HUES64 (cell line): ENCODE measurements at regions not wholly inside any gene's neighbourhood (a gene's known extent, or its start where the extent isn't known, plus 50 kb on each side); places are given as distances from the start of the nearest gene placed in this dataset.

Source experiments
- H3K27ac ChIP-seq: 2 replicates; pipeline ENCODE4 v1.7.0; 2013; ENCODE audit warnings: low read depth, low read length, inconsistent platforms
- H3K27me3 ChIP-seq: 2 replicates; pipeline ENCODE4 v1.6.1; 2013; ENCODE audit warnings: mild to moderate bottlenecking, low read length; ENCODE audit not compliant: insufficient read depth
- H3K36me3 ChIP-seq: 2 replicates; pipeline ENCODE4 v1.6.1; 2013; ENCODE audit warnings: mild to moderate bottlenecking, low read length; ENCODE audit not compliant: insufficient read depth
- H3K4me1 ChIP-seq: 2 replicates; pipeline ENCODE4 v1.6.1; 2013; ENCODE audit warnings: mild to moderate bottlenecking, low read length, moderate library complexity; ENCODE audit not compliant: insufficient read depth
- H3K4me3 ChIP-seq: 2 replicates; pipeline ENCODE4 v1.5.1; 2013; ENCODE audit warnings: mild to moderate bottlenecking, low read length, moderate library complexity
- H3K9ac ChIP-seq: 2 replicates; pipeline ENCODE4 v1.6.1; 2013; ENCODE audit warnings: mild to moderate bottlenecking, low read depth, low read length
- H3K9me3 ChIP-seq: 2 replicates; pipeline ENCODE4 v1.6.1; 2013; ENCODE audit warnings: low read depth, low read length; ENCODE audit not compliant: insufficient read depth
- WGBS: fragments of 150-250, 120-280 bp; methylation state at CpG from one replicate; pipeline ENCODE4 v1.1.7; 2013; ENCODE audit warnings: missing lambda C conversion rate; 5-methylcytosine and 5-hydroxymethylcytosine counted together

DNA sequence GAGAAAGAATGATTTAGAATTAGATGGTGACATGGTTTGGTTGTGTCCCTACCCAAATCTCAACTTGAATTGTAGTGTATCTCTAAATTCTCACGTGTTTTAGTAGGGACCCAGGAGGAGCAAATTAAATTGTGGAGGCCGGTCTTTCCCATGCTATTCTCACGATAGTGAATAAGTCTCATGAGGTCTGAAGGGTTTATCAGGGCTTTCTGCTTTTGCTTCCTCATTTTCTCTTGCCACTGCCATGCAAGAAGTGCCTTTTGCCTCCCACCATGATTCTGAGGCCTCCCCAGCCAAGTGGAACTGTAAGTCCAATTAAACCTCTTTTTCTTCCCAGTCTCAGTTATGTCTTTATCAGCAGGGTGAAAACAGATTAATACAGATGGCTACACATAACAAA, 167.4 kb upstream of the SVIL start:
- Histone ChIP-seq H3K27ac (no peak overlapping the region), H3K9me3 (no peaks in the 10 kb centered on the region), H3K4me1 (no peaks in the 10 kb centered on the region), H3K9ac (no peak overlapping the region), H3K27me3 (no peaks in the 10 kb centered on the region), H3K36me3 (no peaks in the 10 kb centered on the region), H3K4me3 (no peak overlapping the region)
- WGBS = 98% methylated on average over 3 of the region's 3 CpGs

DNA sequence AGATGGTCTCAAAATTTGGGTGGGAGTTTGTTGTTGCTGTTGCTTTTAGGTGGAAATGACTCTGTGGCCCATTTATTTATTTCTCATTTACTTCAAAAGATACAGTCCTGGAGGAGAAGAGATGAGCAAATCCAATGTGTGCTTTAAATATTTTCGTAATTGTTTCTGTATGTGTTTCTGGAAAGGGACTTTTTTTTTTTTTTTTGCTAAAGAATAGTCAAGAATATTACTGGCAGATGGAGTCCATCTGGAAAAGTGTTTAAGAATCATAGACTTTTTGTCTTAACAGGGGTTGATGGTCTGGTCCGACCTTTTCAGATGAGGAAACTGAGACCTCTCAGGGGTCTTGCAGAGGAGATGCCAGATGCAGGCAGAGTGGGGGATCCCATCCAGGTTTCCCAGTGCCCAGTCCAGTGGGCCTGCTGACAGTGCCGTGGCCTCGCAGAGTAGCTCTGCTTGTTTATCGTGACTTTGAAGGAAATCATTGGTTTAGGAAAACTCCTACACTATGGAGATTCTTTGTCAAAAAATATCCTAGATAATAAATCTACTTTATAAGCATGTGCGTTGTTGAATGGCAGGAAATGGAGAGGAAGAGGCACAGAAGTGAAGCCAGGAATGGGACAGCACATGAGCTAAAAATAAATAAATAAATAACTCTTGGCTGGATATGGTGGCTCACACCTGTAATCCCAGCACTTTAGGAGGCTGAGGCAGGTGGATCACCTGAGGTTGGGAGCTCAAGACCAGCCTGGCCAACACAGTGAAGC, 164.3 kb upstream of the SVIL start:
- Histone ChIP-seq H3K4me3 (no peak overlapping the region), H3K9ac (no peak overlapping the region), H3K27ac (no peak overlapping the region), H3K4me1 (no peaks in the 10 kb centered on the region), H3K9me3 (no peaks in the 10 kb centered on the region), H3K27me3 (no peaks in the 10 kb centered on the region), H3K36me3 (no peaks in the 10 kb centered on the region)
- WGBS = 94% methylated on average over 4 of the region's 6 CpGs

DNA sequence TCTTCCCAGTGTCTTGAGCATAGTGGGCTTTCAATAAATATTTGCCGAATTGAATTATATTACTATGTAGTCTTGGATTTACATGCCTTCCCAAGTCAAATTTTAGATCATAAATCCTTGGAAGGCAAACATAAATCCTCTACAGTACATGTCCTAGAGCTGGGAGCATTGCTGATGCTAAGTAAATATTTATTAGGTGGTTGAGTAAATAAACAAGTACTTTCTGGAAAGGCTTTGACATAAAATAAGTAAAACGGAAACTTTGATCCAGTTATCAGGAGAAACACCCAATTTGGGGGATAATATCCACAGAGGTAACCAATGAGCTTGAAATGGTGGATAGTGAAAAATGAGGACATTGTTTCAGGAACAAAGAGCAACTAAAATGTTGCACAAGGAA, 162.8 kb upstream of the SVIL start:
- no peak overlapping the region for H3K9ac ChIP-seq

GRCh38 chr10:29795850-29796249, 161.1 kb upstream of the SVIL start:
- Histone ChIP-seq H3K4me1 (no peaks in the 10 kb centered on the region), H3K4me3 (no peak overlapping the region), H3K36me3 (no peaks in the 10 kb centered on the region), H3K9ac (no peak overlapping the region), H3K27ac (no peak overlapping the region), H3K27me3 (no peaks in the 10 kb centered on the region), H3K9me3 (no peaks in the 10 kb centered on the region)
- WGBS = 94% methylated on average over 4 of the region's 4 CpGs

More for the DNA sequence above, 162.8 kb upstream of the SVIL start:
- Histone ChIP-seq H3K4me1 (no peaks in the 10 kb centered on the region), H3K9me3 (no peaks in the 10 kb centered on the region), H3K4me3 (no peak overlapping the region), H3K27me3 (no peaks in the 10 kb centered on the region), H3K36me3 (no peaks in the 10 kb centered on the region), H3K27ac (no peak overlapping the region)
- 93% methylated on average over 1 of the region's 2 CpGs for WGBS

- 91% methylated on average over 7 of the region's 11 CpGs for WGBS
- no peak overlapping the region for H3K9ac ChIP-seq
- no peak overlapping the region for H3K27ac ChIP-seq
- no peaks in the 10 kb centered on the region for H3K27me3 ChIP-seq
- no peaks in the 10 kb centered on the region for H3K9me3 ChIP-seq
- no peaks in the 10 kb centered on the region for H3K36me3 ChIP-seq
- H3K4me1 ChIP-seq = no peaks in the 10 kb centered on the region
- no peak overlapping the region for H3K4me3 ChIP-seq
Measured at GRCh38 chr10:29794776-29795611, 160.2 kb upstream of the SVIL start.

DNA sequence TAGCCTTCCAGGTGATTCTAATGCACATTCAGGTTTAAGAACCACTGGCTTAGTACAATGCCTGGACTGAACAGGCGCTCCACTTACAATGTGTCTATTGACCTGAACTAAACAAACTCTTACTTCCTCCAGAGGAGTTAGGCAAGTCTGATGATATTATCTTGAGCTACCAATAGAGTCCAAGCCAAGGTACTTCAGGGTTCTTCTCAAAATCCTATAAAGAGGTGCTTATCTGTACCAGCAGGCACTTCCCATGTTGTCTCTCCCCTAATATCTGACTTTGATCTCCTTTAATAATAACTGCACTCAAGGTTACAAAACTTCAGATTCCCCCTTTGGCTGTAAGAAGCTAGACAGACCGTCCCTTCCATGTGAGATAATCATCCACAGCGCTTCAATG, 157.0 kb upstream of the SVIL start:
- WGBS = 98% methylated on average over 3 of the region's 3 CpGs
- Histone ChIP-seq H3K4me1 (no peaks in the 10 kb centered on the region), H3K27ac (no peak overlapping the region), H3K9ac (no peak overlapping the region), H3K4me3 (no peak overlapping the region), H3K9me3 (peaks cover 9% of the 10 kb centered on the region; the same call in 1 of the 2 replicates), H3K27me3 (no peaks in the 10 kb centered on the region), H3K36me3 (no peaks in the 10 kb centered on the region)

DNA sequence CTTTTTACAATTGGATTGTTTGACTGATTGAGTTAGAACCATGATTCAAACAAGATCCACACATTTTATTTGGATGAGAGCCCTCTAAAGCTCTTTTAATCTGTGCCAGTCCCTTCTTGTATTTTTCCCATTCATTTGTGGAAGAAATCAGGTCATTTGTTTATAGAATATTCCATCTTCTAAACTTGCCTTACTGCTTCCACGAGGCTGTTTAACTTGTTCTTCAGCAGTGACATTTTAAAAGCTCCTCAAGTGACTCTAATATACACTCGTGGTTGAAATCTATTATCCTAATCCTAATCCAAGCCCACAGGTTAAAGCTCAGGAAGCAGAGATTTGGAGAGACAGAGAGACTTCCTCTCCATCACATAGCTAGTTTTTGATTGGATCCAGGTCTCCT, 155.4 kb upstream of the SVIL start:
- WGBS = 82% methylated on average over 2 of the region's 2 CpGs
- Histone ChIP-seq H3K27me3 (no peaks in the 10 kb centered on the region), H3K4me3 (no peak overlapping the region), H3K27ac (no peak overlapping the region), H3K9me3 (peaks cover 9% of the 10 kb centered on the region; the same call in 1 of the 2 replicates), H3K9ac (no peak overlapping the region), H3K36me3 (no peaks in the 10 kb centered on the region), H3K4me1 (no peaks in the 10 kb centered on the region)

DNA sequence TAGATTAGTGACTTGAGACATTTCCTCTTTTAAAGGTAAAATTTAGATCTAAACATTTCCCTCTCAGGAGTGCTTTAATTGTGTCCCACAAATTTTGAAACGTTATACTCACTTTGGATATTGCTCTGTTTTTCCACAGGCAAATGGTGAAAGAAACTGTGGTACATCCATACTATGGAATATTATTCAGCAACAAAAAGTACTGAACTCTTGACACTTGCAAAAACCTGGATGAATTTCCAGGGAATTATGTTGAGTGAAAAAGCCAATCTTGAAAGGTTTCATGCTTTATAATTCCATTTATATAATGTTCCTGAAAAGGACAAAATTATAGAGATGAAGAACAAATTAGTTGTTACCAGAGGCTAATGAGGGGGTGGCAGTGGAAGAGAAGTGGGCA, 153.3 kb upstream of the SVIL start:
- H3K9ac ChIP-seq = no peak overlapping the region
- 89% methylated on average over 1 of the region's 1 CpG for WGBS
- H3K27me3 ChIP-seq = no peaks in the 10 kb centered on the region
- no peaks in the 10 kb centered on the region for H3K36me3 ChIP-seq
- peaks cover 12% of the 10 kb centered on the region for H3K4me1 ChIP-seq
- no peak overlapping the region for H3K4me3 ChIP-seq
- peaks cover 9% of the 10 kb centered on the region; the same call in 1 of the 2 replicates for H3K9me3 ChIP-seq
- no peak overlapping the region for H3K27ac ChIP-seq

GRCh38 chr10:29785701-29786100, 150.9 kb upstream of the SVIL start:
- H3K4me3 ChIP-seq = no peak overlapping the region
- H3K27ac ChIP-seq = no peak overlapping the region
- H3K36me3 ChIP-seq = no peaks in the 10 kb centered on the region
- 100% methylated on average over 1 of the region's 2 CpGs for WGBS
- H3K9ac ChIP-seq = no peak overlapping the region
- peaks cover 9% of the 10 kb centered on the region; the same call in 1 of the 2 replicates for H3K9me3 ChIP-seq
- H3K27me3 ChIP-seq = no peaks in the 10 kb centered on the region
- H3K4me1 ChIP-seq = peaks cover 14% of the 10 kb centered on the region

DNA sequence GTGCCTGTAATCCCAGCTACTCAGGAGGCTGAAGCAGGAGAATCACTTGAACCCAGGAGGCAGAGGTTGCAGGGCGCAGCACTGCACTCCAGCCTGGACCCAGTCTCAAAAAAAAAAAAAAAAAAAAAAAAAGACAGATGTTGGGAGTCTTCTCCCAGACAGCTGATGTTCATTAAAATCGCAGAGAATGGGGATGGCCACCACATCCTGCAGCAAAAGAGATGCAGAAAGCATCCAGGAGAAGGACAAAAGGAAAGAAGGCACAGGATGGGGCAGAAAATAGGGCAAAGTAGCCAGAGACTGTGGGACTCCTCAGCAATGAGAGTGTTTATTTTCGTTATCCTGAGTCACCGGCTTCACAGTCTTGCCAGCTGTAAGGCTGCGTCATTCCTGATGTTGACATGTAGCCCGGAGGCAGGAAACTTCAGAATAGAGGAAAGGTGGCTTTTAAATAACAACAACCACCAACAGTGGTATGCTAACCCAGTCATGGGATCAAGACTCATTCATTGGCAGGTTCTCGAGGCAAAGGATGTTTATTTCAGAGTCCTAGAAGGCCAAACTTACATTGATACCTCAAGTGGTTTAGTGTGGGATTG, 149.5 kb upstream of the SVIL start:
- no peak overlapping the region for H3K4me3 ChIP-seq
- 27% methylated on average over 7 of the region's 7 CpGs for WGBS
- H3K4me1 ChIP-seq = peaks cover 14% of the 10 kb centered on the region
- no peaks in the 10 kb centered on the region for H3K27me3 ChIP-seq
- no peaks in the 10 kb centered on the region for H3K36me3 ChIP-seq
- no peak overlapping the region for H3K9ac ChIP-seq
- H3K9me3 ChIP-seq = peaks cover 9% of the 10 kb centered on the region; the same call in 1 of the 2 replicates
- peak overlapping the region; percentile 66; the same call in 1 of the 2 replicates for H3K27ac ChIP-seq
